ENCODE measurements at regions not wholly inside any gene's neighbourhood (a gene's known extent, or its start where the extent isn't known, plus 50 kb on each side); places are given as distances from the start of the nearest gene placed in this dataset.

DNA sequence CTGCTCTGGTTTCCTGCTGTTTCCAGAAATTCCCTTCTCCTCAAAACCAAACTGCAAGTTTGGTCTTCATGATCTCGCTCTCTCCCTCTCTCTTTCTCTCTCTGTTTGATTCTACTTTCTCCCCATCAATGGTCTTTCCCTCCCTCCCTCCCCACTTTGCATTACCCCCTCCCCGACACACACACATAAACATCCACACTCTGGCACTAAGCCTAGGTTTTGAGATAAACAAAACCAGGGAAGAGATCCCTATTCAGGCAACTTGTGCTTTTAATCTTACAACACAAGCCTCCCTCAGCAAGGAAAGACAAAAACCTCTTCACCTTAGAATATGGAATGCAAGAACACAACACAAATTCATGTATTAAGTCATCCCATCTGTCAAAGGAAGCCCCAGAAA lies 73.5 kb upstream of the PTPRT start:
- ChIA-PET POLR2A (ENCODE audit: unreplicated experiment) (no interaction called here), CTCF (no interaction called here)
- H4K20me1 ChIP-seq (ENCODE audit: insufficient read depth), result no peaks in the 10 kb centered on the region
- intact Hi-C loops (cut with micrococcal nuclease; ENCODE audit: unreplicated experiment), result no loop called here
- no TSS peak for BruUV-seq (replicated peaks)
- H3K9me2 ChIP-seq (ENCODE audit: insufficient read depth), result no peaks in the 10 kb centered on the region
- H3K4me3 ChIP-seq, result no peak overlapping the region
- no peaks in the 10 kb centered on the region for H3F3A ChIP-seq (ENCODE audit: insufficient read depth, low read depth)
- no peaks in the 10 kb centered on the region for H3K4me1 ChIP-seq (replicated peaks; ENCODE audit: insufficient read depth)
- H3K27ac ChIP-seq, result no peak overlapping the region
- no peak overlapping the region for H2AFZ ChIP-seq
- no peaks in the 10 kb centered on the region for H3K36me3 ChIP-seq (ENCODE audit: low read depth)
- H3K9me3 ChIP-seq (ENCODE audit: insufficient read depth, low read depth), result no peaks in the 10 kb centered on the region
- TF ChIP-seq EZH2 (IDR thresholded peaks at IDR 0.05; ENCODE audit: low read depth) (no peak), CTCF (conservative IDR thresholded peaks at IDR 0.05) (no peak)
- DNase-seq, result no peak
- no peaks in the 10 kb centered on the region for H3K79me2 ChIP-seq (ENCODE audit: low read depth)
- peaks cover 62% of the 10 kb centered on the region for H3K27me3 ChIP-seq (ENCODE audit: insufficient read depth, low read depth)
- H3K4me2 ChIP-seq, result no peak overlapping the region

DNA sequence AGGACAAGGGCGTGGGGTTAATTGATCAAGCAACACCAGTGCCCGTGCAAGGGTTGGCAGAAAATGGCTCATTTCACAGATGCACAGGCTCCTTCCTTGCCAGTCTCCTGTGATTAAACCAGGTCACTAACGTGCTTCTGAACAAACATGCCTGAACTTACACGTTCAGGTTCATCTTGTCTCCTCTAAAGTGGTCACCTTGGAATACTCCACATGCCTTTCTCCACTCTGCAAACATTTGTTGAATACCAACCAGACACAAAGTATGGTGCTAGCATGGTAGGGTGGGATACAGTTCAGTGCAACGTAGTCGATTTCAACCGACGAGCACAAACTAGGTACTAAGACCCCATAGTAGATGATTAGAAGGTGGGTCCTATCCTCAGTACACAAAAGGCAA lies 72.6 kb upstream of the PTPRT start:
- POLR2A ChIA-PET (ENCODE audit: unreplicated experiment), result no interaction called here
- TF ChIP-seq EZH2 (IDR thresholded peaks at IDR 0.05; ENCODE audit: low read depth) (no peak), CTCF (conservative IDR thresholded peaks at IDR 0.05) (no peak)
- no peaks in the 10 kb centered on the region for H3K9me2 ChIP-seq (ENCODE audit: insufficient read depth)
- H3K36me3 ChIP-seq (ENCODE audit: low read depth), result no peaks in the 10 kb centered on the region
- H3K79me2 ChIP-seq (ENCODE audit: low read depth), result no peaks in the 10 kb centered on the region
- no peak overlapping the region for H3K27ac ChIP-seq
- no TSS peak for BruUV-seq (replicated peaks)
- CTCF ChIA-PET, result no interaction called here
- no peak overlapping the region for H3K4me3 ChIP-seq
- intact Hi-C loops (cut with micrococcal nuclease; ENCODE audit: unreplicated experiment), result no loop called here
- DNase-seq, result no peak
- no peaks in the 10 kb centered on the region for H3F3A ChIP-seq (ENCODE audit: insufficient read depth, low read depth)
- no peak overlapping the region for H3K4me2 ChIP-seq
- H3K9me3 ChIP-seq (ENCODE audit: insufficient read depth, low read depth), result no peaks in the 10 kb centered on the region
- H4K20me1 ChIP-seq (ENCODE audit: insufficient read depth), result no peaks in the 10 kb centered on the region
- peaks cover 66% of the 10 kb centered on the region for H3K27me3 ChIP-seq (ENCODE audit: insufficient read depth, low read depth)
- H3K4me1 ChIP-seq (replicated peaks; ENCODE audit: insufficient read depth), result no peaks in the 10 kb centered on the region
- H2AFZ ChIP-seq, result no peak overlapping the region

DNA sequence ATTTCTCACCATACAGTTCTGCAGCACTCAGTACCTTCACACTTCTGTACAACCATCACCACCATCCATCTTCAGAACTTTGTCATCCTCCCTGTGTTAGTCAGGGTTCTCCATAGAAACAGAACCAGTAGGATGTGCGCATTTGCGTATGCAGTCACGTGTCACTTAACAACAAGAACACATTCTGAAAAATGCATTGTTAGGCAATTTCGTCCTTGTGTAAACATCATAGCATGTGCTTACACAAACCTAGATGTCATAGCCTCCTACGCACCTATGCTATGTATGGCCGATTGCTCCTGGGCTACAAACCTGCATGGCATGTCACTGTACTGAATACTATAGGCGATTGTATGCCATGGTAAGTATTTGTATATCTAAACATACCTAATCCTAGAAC lies 66.2 kb upstream of the PTPRT start:
- H3K27me3 ChIP-seq (ENCODE audit: insufficient read depth, low read depth), result peaks cover 74% of the 10 kb centered on the region
- H3K4me3 ChIP-seq, result no peak overlapping the region
- no peak overlapping the region for H3K4me2 ChIP-seq
- no peaks in the 10 kb centered on the region for H3K9me2 ChIP-seq (ENCODE audit: insufficient read depth)
- no peaks in the 10 kb centered on the region for H3K79me2 ChIP-seq (ENCODE audit: low read depth)
- no peak for DNase-seq
- TF ChIP-seq CTCF (conservative IDR thresholded peaks at IDR 0.05), result no peak
- TF ChIP-seq EZH2 (IDR thresholded peaks at IDR 0.05; ENCODE audit: low read depth), result no peak
- POLR2A ChIA-PET (ENCODE audit: unreplicated experiment), result no interaction called here
- no peaks in the 10 kb centered on the region for H3K9me3 ChIP-seq (ENCODE audit: insufficient read depth, low read depth)
- no peaks in the 10 kb centered on the region for H3F3A ChIP-seq (ENCODE audit: insufficient read depth, low read depth)
- H2AFZ ChIP-seq, result no peak overlapping the region
- no TSS peak for BruUV-seq (replicated peaks)
- H4K20me1 ChIP-seq (ENCODE audit: insufficient read depth), result no peaks in the 10 kb centered on the region
- H3K36me3 ChIP-seq (ENCODE audit: low read depth), result no peaks in the 10 kb centered on the region
- CTCF ChIA-PET, result no interaction called here
- no peaks in the 10 kb centered on the region for H3K4me1 ChIP-seq (replicated peaks; ENCODE audit: insufficient read depth)
- intact Hi-C loops (cut with micrococcal nuclease; ENCODE audit: unreplicated experiment), result no loop called here
- H3K27ac ChIP-seq, result no peak overlapping the region

Data from PC-9 (cell line).